H1 (cell line): ENCODE measurements at regions not wholly inside any gene's neighbourhood (a gene's known extent, or its start where the extent isn't known, plus 50 kb on each side); places are given as distances from the start of the nearest gene placed in this dataset.

Experiments used
- CTCF ChIA-PET: fragments of 300-600 bp; sonication (Branson Sonifier 250); formaldehyde crosslinking; loops from one replicate; lab custom pipeline; 2021; ENCODE audit not compliant: partially characterized antibody; lab: Charles Lee
- POLR2A ChIA-PET: fragments of 300-600 bp; sonication (Branson Sonifier 250); formaldehyde crosslinking; loops from one replicate; lab custom pipeline; 2021; ENCODE audit warnings: inconsistent platforms; ENCODE audit not compliant: partially characterized antibody; lab: Charles Lee
- DNase-seq, 2 experiments: peaks; one replicate each; pipeline versions ENCODE4 v3.0.0 to v3.0.0-alpha.2; 2010 to 2022; ENCODE audit warnings: low spot score in 2 of 2, low read depth in 1 of 2, mixed read lengths in 1 of 2
- FAIRE-seq: peaks from 2 replicates; lab custom pipeline; 2011; peaks lifted over from hg19 to GRCh38; lab: Jason Lieb, UNC
- H2AFZ ChIP-seq: 2 replicates; pipeline ENCODE4 v1.8.1; 2012; ENCODE audit warnings: low read length, inconsistent platforms
- H2AK5ac ChIP-seq: 2 replicates; pipeline ENCODE4 v1.6.1; 2013; ENCODE audit warnings: low read depth, low read length
- H2BK120ac ChIP-seq: replicated peaks from 2 replicates; pipeline ENCODE3; 2013; ENCODE audit warnings: low read depth, low read length, inconsistent platforms
- H2BK12ac ChIP-seq: 2 replicates; pipeline ENCODE4 v1.6.1; 2013; ENCODE audit warnings: low read depth, low read length
- H2BK15ac ChIP-seq: 2 replicates; pipeline ENCODE4 v1.6.1; 2013; ENCODE audit warnings: low read length
- H2BK20ac ChIP-seq: 2 replicates; pipeline ENCODE4 v1.6.1; 2013; ENCODE audit warnings: low read length
- H2BK5ac ChIP-seq: 2 replicates; pipeline ENCODE4 v1.6.1; 2013; ENCODE audit warnings: low read depth, low read length
- H3K14ac ChIP-seq: 2 replicates; pipeline ENCODE4 v1.6.1; 2013; ENCODE audit warnings: inconsistent platforms; ENCODE audit not compliant: insufficient read length
- H3K18ac ChIP-seq: 2 replicates; pipeline ENCODE4 v1.6.1; 2013; ENCODE audit warnings: low read length; ENCODE audit errors: extremely low read depth
- H3K23ac ChIP-seq: 2 replicates; pipeline ENCODE4 v1.6.1; 2013; ENCODE audit warnings: inconsistent platforms; ENCODE audit not compliant: insufficient read length
- H3K23me2 ChIP-seq: 2 replicates; pipeline ENCODE4 v1.6.1; 2013; ENCODE audit warnings: low read depth, low read length
- H3K27ac ChIP-seq: 2 replicates; pipeline ENCODE4 v1.6.1; 2011; ENCODE audit warnings: low read depth, low read length, inconsistent platforms
- H3K27me3 ChIP-seq, 4 experiments: replicated peaks in 1 of 4; 1 replicate in 1 of 4; 2 replicates in 3 of 4; pipeline versions ENCODE4 v1.6.1 to v1.8.1; 2011 to 2013; ENCODE audit warnings: low read length in 3 of 4, mild to moderate bottlenecking in 3 of 4, inconsistent platforms in 2 of 4, mixed read lengths in 2 of 4, moderate library complexity in 1 of 4; ENCODE audit not compliant: control insufficient read depth in 3 of 4, insufficient read depth in 3 of 4; ENCODE audit errors: extremely low read depth in 1 of 4
- H3K36me3 ChIP-seq, 4 experiments: 2 replicates each; pipeline versions ENCODE4 v1.6.1 to v1.8.1; 2011 to 2013; ENCODE audit warnings: mild to moderate bottlenecking in 4 of 4, low read length in 3 of 4, moderate library complexity in 2 of 4, control low read depth in 1 of 4, inconsistent platforms in 1 of 4; ENCODE audit not compliant: insufficient read depth in 4 of 4, control insufficient read depth in 2 of 4
- H3K4ac ChIP-seq: replicated peaks from 2 replicates; pipeline ENCODE3; 2013; ENCODE audit warnings: low read length, low read depth, mixed read lengths, inconsistent platforms; ENCODE audit not compliant: insufficient read length
- H3K4me1 ChIP-seq, 4 experiments: replicated peaks in 1 of 4; 1 replicate in 1 of 4; 2 replicates in 3 of 4; pipeline versions ENCODE4 v1.6.1 to v1.8.1; 2011 to 2013; ENCODE audit warnings: low read length in 3 of 4, inconsistent platforms in 2 of 4, mixed read lengths in 1 of 4; ENCODE audit not compliant: insufficient read depth in 4 of 4, control insufficient read depth in 3 of 4
- H3K4me2 ChIP-seq, 2 experiments: 2 replicates each; pipeline versions ENCODE4 v1.6.1 to v1.8.1; 2011 to 2013; ENCODE audit warnings: low read depth in 2 of 2, low read length in 2 of 2, control low read depth in 1 of 2, inconsistent platforms in 1 of 2, mild to moderate bottlenecking in 1 of 2; ENCODE audit not compliant: insufficient read depth in 1 of 2
- H3K4me3 ChIP-seq, 4 experiments: fragments of 200-600, 300-600 bp in 1 of 4; sonication (generic), shearing (Covaris generic), sonication (Bioruptor Twin) in 1 of 4; 2 replicates each; pipeline versions ENCODE4 v1.5.1 to v1.8.1; 2011 to 2016; ENCODE audit warnings: low read length in 4 of 4, low read depth in 3 of 4, control low read depth in 2 of 4, inconsistent platforms in 2 of 4, mild to moderate bottlenecking in 2 of 4, mixed read lengths in 1 of 4, moderate library complexity in 1 of 4; ENCODE audit not compliant: insufficient read depth in 2 of 4; ENCODE audit errors: extremely low read depth in 1 of 4
- H3K56ac ChIP-seq: replicated peaks from 2 replicates; pipeline ENCODE3; 2013; ENCODE audit warnings: low read depth, mild to moderate bottlenecking, mixed read lengths, low read length, inconsistent platforms; ENCODE audit not compliant: insufficient read length
- H3K79me1 ChIP-seq: 2 replicates; pipeline ENCODE4 v1.6.1; 2013; ENCODE audit warnings: low read depth, low read length, control low read depth
- H3K79me2 ChIP-seq, 2 experiments: 2 replicates each; pipeline versions ENCODE4 v1.6.1 to v1.8.1; 2012 to 2013; ENCODE audit warnings: low read length in 2 of 2, mild to moderate bottlenecking in 2 of 2, inconsistent platforms in 1 of 2; ENCODE audit not compliant: insufficient read depth in 2 of 2, control insufficient read depth in 1 of 2
- H3K9ac ChIP-seq, 4 experiments: replicated peaks in 1 of 4; 1 replicate in 1 of 4; 2 replicates in 3 of 4; pipeline versions ENCODE4 v1.6.1 to v1.8.1; 2011 to 2013; ENCODE audit warnings: low read depth in 3 of 4, low read length in 3 of 4, control low read depth in 2 of 4, mild to moderate bottlenecking in 2 of 4, moderate library complexity in 2 of 4, inconsistent platforms in 1 of 4; ENCODE audit errors: extremely low read depth in 1 of 4
- H3K9me3 ChIP-seq, 2 experiments: 2 replicates each; pipeline versions ENCODE4 v1.6.1 to v1.8.1; 2012 to 2013; ENCODE audit warnings: mild to moderate bottlenecking in 2 of 2, moderate library complexity in 2 of 2, control low read depth in 1 of 2, inconsistent platforms in 1 of 2, low read depth in 1 of 2, low read length in 1 of 2, mixed read lengths in 1 of 2; ENCODE audit not compliant: insufficient read depth in 2 of 2
- H4K20me1 ChIP-seq, 2 experiments: replicated peaks in 1 of 2; 2 replicates each; pipeline versions ENCODE3 to v1.8.1; 2011 to 2013; ENCODE audit warnings: inconsistent platforms in 2 of 2, low read length in 2 of 2, mild to moderate bottlenecking in 1 of 2; ENCODE audit not compliant: insufficient read depth in 2 of 2, control insufficient read depth in 1 of 2
- H4K5ac ChIP-seq: 2 replicates; pipeline ENCODE4 v1.6.1; 2013; ENCODE audit warnings: low read length, low read depth, mixed read lengths, inconsistent platforms; ENCODE audit not compliant: insufficient read length
- H4K8ac ChIP-seq: 2 replicates; pipeline ENCODE4 v1.8.0; 2013; ENCODE audit warnings: mild to moderate bottlenecking, moderate library complexity, low read length, inconsistent platforms; ENCODE audit not compliant: insufficient read depth; ENCODE audit errors: extremely low read depth
- H4K91ac ChIP-seq: replicated peaks from 2 replicates; pipeline ENCODE3; 2013; ENCODE audit warnings: low read length, mixed read lengths, inconsistent platforms; ENCODE audit not compliant: insufficient read length
- ATF3 ChIP-seq: IDR thresholded peaks from 2 replicates; pipeline ENCODE4 v1.6.1; 2011; ENCODE audit warnings: low read depth, mild to moderate bottlenecking, low read length; ENCODE audit not compliant: insufficient read depth
- BACH1 ChIP-seq: IDR thresholded peaks from 2 replicates; pipeline ENCODE4 v1.6.1; 2012; ENCODE audit warnings: low read length, improper control_type of control experiment
- CEBPB ChIP-seq: IDR thresholded peaks from 2 replicates; pipeline ENCODE4 v1.6.1; 2012; ENCODE audit warnings: low read depth, low read length
- GABPA ChIP-seq: IDR thresholded peaks from 2 replicates; pipeline ENCODE4 v1.6.1; 2011; ENCODE audit warnings: mild to moderate bottlenecking, low read length, moderate library complexity, borderline replicate concordance; ENCODE audit not compliant: insufficient read depth
- POLR2AphosphoS5 ChIP-seq: IDR thresholded peaks from 2 replicates; pipeline ENCODE4 v1.6.1; 2011; ENCODE audit warnings: low read depth, low read length
- POU5F1 ChIP-seq: IDR thresholded peaks from 2 replicates; pipeline ENCODE4 v1.6.1; 2011; ENCODE audit warnings: low read depth, mild to moderate bottlenecking, low read length, moderate library complexity
- RNF2 ChIP-seq: fragments of 200-900, 300-1000 bp; sonication (generic); IDR thresholded peaks from 2 replicates; pipeline ENCODE4 v1.7.1; 2016; ENCODE audit warnings: borderline replicate concordance, low read depth, mild to moderate bottlenecking, antibody characterized with exemption, low read length; ENCODE audit not compliant: poor library complexity, severe bottlenecking; ENCODE audit errors: missing control alignments
- SUZ12 ChIP-seq: fragments of 200-600 bp; sonication (generic); IDR thresholded peaks from 2 replicates; pipeline ENCODE4 v1.6.1; 2012; ENCODE audit warnings: mild to moderate bottlenecking, inconsistent platforms, low read length, moderate library complexity, mixed read lengths
- WGBS, 2 experiments: shearing (Covaris generic) in 1 of 2; methylation state at CpG; one replicate each; pipeline versions ENCODE4 v1.1.6 to v1.1.7; 2013 to 2015; ENCODE audit warnings: low lambda C conversion rate in 2 of 2, mixed read lengths in 2 of 2, inconsistent platforms in 1 of 2, low coverage in 1 of 2, missing lambda C conversion rate in 1 of 2; ENCODE audit not compliant: insufficient replicate concordance in 2 of 2, insufficient coverage in 1 of 2, insufficient read length in 1 of 2; ENCODE audit errors: extremely low coverage in 1 of 2, missing lambda C conversion rate in 1 of 2; 5-methylcytosine and 5-hydroxymethylcytosine counted together

- Histone ChIP-seq H2AFZ (no peak overlapping the region), H3K9me3 (no peaks in the 10 kb centered on the region), H2BK5ac (no peak overlapping the region), H3K14ac (no peak overlapping the region), H4K8ac (no peak overlapping the region), H3K79me1 (no peaks in the 10 kb centered on the region), H2AK5ac (no peak overlapping the region), H4K5ac (no peak overlapping the region), H3K4ac (no peak overlapping the region), H2BK120ac (no peak overlapping the region), H2BK15ac (no peak overlapping the region), H3K23ac (no peak overlapping the region), H3K36me3 (no peaks in the 10 kb centered on the region), H3K18ac (no peak overlapping the region), H3K4me2 (no peak overlapping the region), H3K56ac (no peak overlapping the region), H3K4me1 (peaks cover 0 to 3% (median 0%) of the 10 kb centered on the region in 4 experiments; a peak in 2 of 7 replicates), H4K20me1 (no peaks in the 10 kb centered on the region), H3K27ac (no peak overlapping the region), H3K9ac (no peak overlapping the region), H3K23me2 (no peaks in the 10 kb centered on the region), H2BK20ac (no peak overlapping the region), H4K91ac (no peak overlapping the region), H3K79me2 (no peaks in the 10 kb centered on the region), H3K27me3 (no peaks in the 10 kb centered on the region), H3K4me3 (no peak overlapping the region), H2BK12ac (no peak overlapping the region)
- FAIRE-seq (no peak), DNase-seq (no peak)
- POLR2A ChIA-PET, result no interaction called here
- CTCF ChIA-PET, result interaction anchor here (0.7 to 1.6 kb wide), 3 partner anchors 154 to 1565 kb away, joined by 3 read pairs; no protein-coding TSS in a partner anchor
- WGBS, 2 experiments, result 95% methylated on average over 4 of the region's 4 CpGs; no CpG with 5 or more reads in 1 of the 2 experiments
- TF ChIP-seq CEBPB (no peak), GABPA (no peak), POU5F1 (no peak), SUZ12 (no peak), POLR2AphosphoS5 (no peak), RNF2 (no peak), ATF3 (no peak), BACH1 (no peak)
Measured at GRCh38 chr2:234133004-234133403, 82.5 kb downstream of the SPP2 start.
